HL-60 (cell line): ENCODE measurements at regions not wholly inside any gene's neighbourhood (a gene's known extent, or its start where the extent isn't known, plus 50 kb on each side); places are given as distances from the start of the nearest gene placed in this dataset.

Experiments
- DNase-seq, 2 experiments: peaks; one replicate each; pipeline ENCODE4 v3.0.0-alpha.2; 2010 to 2020; ENCODE audit warnings: low read depth in 1 of 2, low spot score in 1 of 2
- H3K27ac ChIP-seq: fragments of 250-450 bp; sonication (Bioruptor Pico); replicated peaks from 2 replicates; pipeline ENCODE4 v1.5.1; 2020; ENCODE audit warnings: mild to moderate bottlenecking, moderate library complexity
- H3K27me3 ChIP-seq: fragments of 250-450 bp; sonication (Bioruptor Pico); 2 replicates; pipeline ENCODE4 v1.5.1; 2021; ENCODE audit warnings: mild to moderate bottlenecking, moderate library complexity; ENCODE audit not compliant: insufficient read depth, poor library complexity, severe bottlenecking
- H3K4me3 ChIP-seq: replicated peaks from 2 replicates; pipeline ENCODE4 v1.5.1; 2011; ENCODE audit warnings: mild to moderate bottlenecking, control low read depth, low read length; ENCODE audit not compliant: insufficient read depth
- GABPA ChIP-seq: IDR thresholded peaks from 2 replicates; pipeline ENCODE4 v1.6.1; 2012; ENCODE audit warnings: low read depth
- POLR2AphosphoS5 ChIP-seq: IDR thresholded peaks from 2 replicates; pipeline ENCODE4 v1.6.1; 2012; ENCODE audit warnings: low read depth
- SPI1 ChIP-seq: IDR thresholded peaks from 2 replicates; pipeline ENCODE4 v1.6.1; 2012; ENCODE audit warnings: low read depth, mild to moderate bottlenecking, borderline replicate concordance
- TF ChIP-seq, protein P1 (sequence below): IDR thresholded peaks from 2 replicates; pipeline ENCODE4 v1.6.1; 2012; ENCODE audit warnings: low read depth; ENCODE audit not compliant: insufficient replicate concordance
- TF ChIP-seq, protein P2 (sequence below): IDR thresholded peaks from one replicate; pipeline ENCODE4 v1.5.1; 2011; ENCODE audit warnings: low read length, control low read depth, inconsistent platforms; ENCODE audit not compliant: insufficient read depth

DNA sequence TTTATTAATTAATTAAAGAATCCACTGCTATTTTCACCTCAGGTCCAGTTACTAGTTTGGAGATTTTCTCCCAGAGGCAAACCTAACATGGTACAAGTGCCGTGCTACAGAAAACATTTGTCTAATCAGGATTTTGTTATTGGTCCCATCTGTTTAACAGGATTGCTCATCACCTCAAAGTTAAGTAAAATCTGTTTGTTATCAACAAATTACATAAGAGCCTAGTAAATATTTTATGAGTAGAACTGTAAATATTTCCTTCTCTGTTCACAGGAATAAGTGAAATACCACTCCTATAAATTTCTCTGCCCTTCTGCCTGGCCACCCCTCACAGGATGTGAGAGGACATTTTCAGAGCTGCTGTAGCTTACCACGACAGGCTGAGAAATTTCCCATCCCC is 200.2 kb downstream of the RAD51AP2 start:
- no peak for DNase-seq
- no peak overlapping the region for H3K4me3 ChIP-seq
- H3K27ac ChIP-seq: no peak overlapping the region
- no peaks in the 10 kb centered on the region for H3K27me3 ChIP-seq
- TF ChIP-seq SPI1: no peak
- no peak for TF ChIP-seq POLR2AphosphoS5

DNA sequence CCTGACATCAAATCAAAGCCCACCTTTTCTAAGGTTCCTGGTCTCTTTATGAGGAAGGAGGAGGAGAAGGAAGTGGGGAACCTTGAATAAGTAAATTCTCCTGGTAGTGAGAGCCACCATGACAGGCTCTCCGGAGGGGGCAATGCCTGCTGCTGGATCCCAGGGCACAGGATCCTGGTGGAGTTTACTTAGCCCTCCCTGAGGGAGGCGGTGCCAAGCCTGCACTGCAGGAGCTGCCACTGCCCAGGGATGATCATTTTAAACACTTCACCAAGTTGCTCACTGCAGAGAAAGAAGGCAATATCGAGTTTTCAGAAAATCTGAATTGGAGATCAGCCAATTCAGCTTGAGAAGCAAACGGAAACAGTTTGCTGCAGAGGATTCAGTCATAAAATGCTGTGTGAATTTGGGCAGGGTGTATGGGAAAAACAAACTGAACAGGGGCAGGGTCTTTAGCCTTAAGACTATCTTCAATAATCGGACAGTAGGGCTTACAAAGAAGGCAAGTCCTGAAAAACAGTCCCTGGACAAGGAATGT is 200.7 kb downstream of the RAD51AP2 start:
- H3K27ac ChIP-seq: no peak overlapping the region
- no peaks in the 10 kb centered on the region for H3K27me3 ChIP-seq
- no peak for DNase-seq
- H3K4me3 ChIP-seq: no peak overlapping the region
- TF ChIP-seq, protein P1, sequence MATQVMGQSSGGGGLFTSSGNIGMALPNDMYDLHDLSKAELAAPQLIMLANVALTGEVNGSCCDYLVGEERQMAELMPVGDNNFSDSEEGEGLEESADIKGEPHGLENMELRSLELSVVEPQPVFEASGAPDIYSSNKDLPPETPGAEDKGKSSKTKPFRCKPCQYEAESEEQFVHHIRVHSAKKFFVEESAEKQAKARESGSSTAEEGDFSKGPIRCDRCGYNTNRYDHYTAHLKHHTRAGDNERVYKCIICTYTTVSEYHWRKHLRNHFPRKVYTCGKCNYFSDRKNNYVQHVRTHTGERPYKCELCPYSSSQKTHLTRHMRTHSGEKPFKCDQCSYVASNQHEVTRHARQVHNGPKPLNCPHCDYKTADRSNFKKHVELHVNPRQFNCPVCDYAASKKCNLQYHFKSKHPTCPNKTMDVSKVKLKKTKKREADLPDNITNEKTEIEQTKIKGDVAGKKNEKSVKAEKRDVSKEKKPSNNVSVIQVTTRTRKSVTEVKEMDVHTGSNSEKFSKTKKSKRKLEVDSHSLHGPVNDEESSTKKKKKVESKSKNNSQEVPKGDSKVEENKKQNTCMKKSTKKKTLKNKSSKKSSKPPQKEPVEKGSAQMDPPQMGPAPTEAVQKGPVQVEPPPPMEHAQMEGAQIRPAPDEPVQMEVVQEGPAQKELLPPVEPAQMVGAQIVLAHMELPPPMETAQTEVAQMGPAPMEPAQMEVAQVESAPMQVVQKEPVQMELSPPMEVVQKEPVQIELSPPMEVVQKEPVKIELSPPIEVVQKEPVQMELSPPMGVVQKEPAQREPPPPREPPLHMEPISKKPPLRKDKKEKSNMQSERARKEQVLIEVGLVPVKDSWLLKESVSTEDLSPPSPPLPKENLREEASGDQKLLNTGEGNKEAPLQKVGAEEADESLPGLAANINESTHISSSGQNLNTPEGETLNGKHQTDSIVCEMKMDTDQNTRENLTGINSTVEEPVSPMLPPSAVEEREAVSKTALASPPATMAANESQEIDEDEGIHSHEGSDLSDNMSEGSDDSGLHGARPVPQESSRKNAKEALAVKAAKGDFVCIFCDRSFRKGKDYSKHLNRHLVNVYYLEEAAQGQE: no peak
- TF ChIP-seq, protein P2, sequence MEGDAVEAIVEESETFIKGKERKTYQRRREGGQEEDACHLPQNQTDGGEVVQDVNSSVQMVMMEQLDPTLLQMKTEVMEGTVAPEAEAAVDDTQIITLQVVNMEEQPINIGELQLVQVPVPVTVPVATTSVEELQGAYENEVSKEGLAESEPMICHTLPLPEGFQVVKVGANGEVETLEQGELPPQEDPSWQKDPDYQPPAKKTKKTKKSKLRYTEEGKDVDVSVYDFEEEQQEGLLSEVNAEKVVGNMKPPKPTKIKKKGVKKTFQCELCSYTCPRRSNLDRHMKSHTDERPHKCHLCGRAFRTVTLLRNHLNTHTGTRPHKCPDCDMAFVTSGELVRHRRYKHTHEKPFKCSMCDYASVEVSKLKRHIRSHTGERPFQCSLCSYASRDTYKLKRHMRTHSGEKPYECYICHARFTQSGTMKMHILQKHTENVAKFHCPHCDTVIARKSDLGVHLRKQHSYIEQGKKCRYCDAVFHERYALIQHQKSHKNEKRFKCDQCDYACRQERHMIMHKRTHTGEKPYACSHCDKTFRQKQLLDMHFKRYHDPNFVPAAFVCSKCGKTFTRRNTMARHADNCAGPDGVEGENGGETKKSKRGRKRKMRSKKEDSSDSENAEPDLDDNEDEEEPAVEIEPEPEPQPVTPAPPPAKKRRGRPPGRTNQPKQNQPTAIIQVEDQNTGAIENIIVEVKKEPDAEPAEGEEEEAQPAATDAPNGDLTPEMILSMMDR: no peak
- TF ChIP-seq POLR2AphosphoS5: no peak
- no peak for TF ChIP-seq GABPA
- TF ChIP-seq SPI1: no peak

DNA sequence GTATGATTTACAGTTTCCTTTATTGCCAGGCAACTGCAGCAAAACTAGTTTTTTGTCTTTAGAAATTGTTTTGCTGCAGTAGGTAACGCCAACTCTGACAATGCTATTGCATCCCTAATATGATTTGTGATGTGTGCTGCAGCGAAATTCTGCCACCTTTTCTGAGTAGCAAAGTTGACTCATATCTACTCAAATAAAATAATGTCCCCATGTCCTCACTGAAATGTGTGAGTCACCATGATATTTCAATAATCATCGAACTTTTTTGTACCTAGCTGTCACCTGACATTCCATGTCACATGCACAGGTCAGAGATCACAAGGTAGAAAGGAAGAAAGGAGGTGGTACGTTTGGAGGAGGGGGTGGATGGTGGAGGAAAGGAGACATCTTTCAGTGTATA is 205.0 kb downstream of the RAD51AP2 start:
- TF ChIP-seq, protein P1: no peak
- TF ChIP-seq SPI1: no peak
- TF ChIP-seq GABPA: no peak
- no peak for TF ChIP-seq POLR2AphosphoS5
- TF ChIP-seq, protein P2: no peak
- H3K27me3 ChIP-seq: no peaks in the 10 kb centered on the region

DNA sequence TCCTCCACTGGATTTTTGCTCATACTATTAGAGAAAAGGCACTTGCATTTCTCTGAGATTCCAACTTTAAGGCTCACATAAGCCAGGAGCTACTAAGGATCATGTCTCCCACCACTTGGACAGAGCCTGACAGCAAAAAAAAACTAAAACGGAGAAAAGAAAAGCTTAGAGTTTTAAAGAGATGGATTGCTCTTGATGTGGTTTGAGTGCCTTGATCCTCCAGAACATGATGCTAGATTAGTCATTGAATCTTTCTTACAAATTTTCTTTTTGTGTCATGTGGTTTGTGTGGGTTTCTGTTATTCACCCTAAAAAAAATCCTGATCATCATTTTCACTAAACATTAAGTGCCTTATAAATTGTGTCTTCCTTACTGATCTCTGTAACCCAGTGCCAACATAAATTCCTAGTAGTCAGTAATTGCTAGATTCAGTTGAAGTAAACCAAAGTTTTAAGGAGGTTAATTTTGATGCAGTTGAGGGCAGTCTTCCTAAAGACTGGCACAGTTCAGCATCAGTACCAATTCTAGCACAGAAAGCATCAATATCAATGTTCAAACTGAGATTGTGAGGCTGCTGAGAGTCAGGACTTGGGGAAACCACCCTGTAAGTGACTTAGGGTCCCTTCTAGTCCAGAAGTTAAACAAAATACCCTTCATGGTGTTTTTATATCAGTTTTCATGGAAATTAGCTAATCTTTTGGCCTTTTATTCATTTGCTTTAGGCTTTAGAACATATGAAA is 206.3 kb downstream of the RAD51AP2 start:
- no peak for DNase-seq
- Histone ChIP-seq H3K27me3 (no peaks in the 10 kb centered on the region), H3K27ac (no peak overlapping the region), H3K4me3 (no peak overlapping the region)
- TF ChIP-seq GABPA (no peak), SPI1 (no peak), POLR2AphosphoS5 (no peak)
- TF ChIP-seq, protein P1: no peak
- TF ChIP-seq, protein P2: no peak

More for the DNA sequence above, 205.0 kb downstream of the RAD51AP2 start:
- no peak for DNase-seq
- Histone ChIP-seq H3K27ac (no peak overlapping the region), H3K4me3 (no peak overlapping the region)
